CD14-positive monocyte (primary cell): ENCODE measurements at regions not wholly inside any gene's neighbourhood (a gene's known extent, or its start where the extent isn't known, plus 50 kb on each side); places are given as distances from the start of the nearest gene placed in this dataset.

ENCODE experiments used
- DNase-seq, 3 donors: peaks; one replicate each; pipeline ENCODE4 v3.0.0-alpha.2; 2011 to 2022
- H2AFZ ChIP-seq: 2 replicates; pipeline ENCODE4 v1.6.0; 2012; ENCODE audit warnings: mild to moderate bottlenecking, low read depth, low read length, inconsistent platforms; ENCODE audit not compliant: insufficient read depth, poor library complexity, severe bottlenecking
- H3K27ac ChIP-seq, 2 donors: 1 replicate in 1 of 2; 2 replicates in 1 of 2; pipeline ENCODE4 v1.5.1; 2012 to 2013; ENCODE audit warnings: low read length in 2 of 2, control low read depth in 1 of 2, inconsistent platforms in 1 of 2, low read depth in 1 of 2, mild to moderate bottlenecking in 1 of 2
- H3K27me3 ChIP-seq, 2 donors: one replicate each; pipeline versions ENCODE4 v1.6.0 to v1.6.1; 2011 to 2013; ENCODE audit warnings: low read length in 2 of 2; ENCODE audit not compliant: control insufficient read depth in 2 of 2, insufficient read depth in 2 of 2
- H3K36me3 ChIP-seq, 2 donors: replicated peaks in 1 of 2; 1 replicate in 1 of 2; 2 replicates in 1 of 2; pipeline versions ENCODE4 v1.5.1 to v1.6.1; 2012 to 2013; ENCODE audit warnings: low read length in 2 of 2, control low read depth in 1 of 2, inconsistent platforms in 1 of 2, mild to moderate bottlenecking in 1 of 2; ENCODE audit not compliant: insufficient read depth in 2 of 2, control insufficient read depth in 1 of 2
- H3K4me1 ChIP-seq, 2 donors: 1 replicate in 1 of 2; 2 replicates in 1 of 2; pipeline versions ENCODE4 v1.5.1 to v1.6.1; 2012 to 2013; ENCODE audit warnings: low read length in 2 of 2, control low read depth in 1 of 2, inconsistent platforms in 1 of 2, mild to moderate bottlenecking in 1 of 2, moderate library complexity in 1 of 2; ENCODE audit not compliant: insufficient read depth in 2 of 2, control insufficient read depth in 1 of 2
- H3K4me2 ChIP-seq: replicated peaks from 2 replicates; pipeline ENCODE3; 2012; ENCODE audit warnings: low read length, moderate library complexity, mild to moderate bottlenecking; ENCODE audit not compliant: poor library complexity, severe bottlenecking; ENCODE audit errors: extremely low read depth
- H3K4me3 ChIP-seq, 3 experiments: fragments of 200-600 bp in 1 of 3; sonication (generic) in 1 of 3; replicated peaks in 1 of 3; 1 replicate in 2 of 3; 2 replicates in 1 of 3; pipeline ENCODE4 v1.5.1; 2011 to 2013; ENCODE audit warnings: low read length in 3 of 3, mild to moderate bottlenecking in 3 of 3, control low read depth in 2 of 3, low read depth in 2 of 3, inconsistent platforms in 1 of 3, moderate library complexity in 1 of 3
- H3K79me2 ChIP-seq: 2 replicates; pipeline ENCODE4 v1.6.0; 2012; ENCODE audit warnings: mild to moderate bottlenecking, control low read depth, inconsistent platforms, low read length, moderate library complexity; ENCODE audit not compliant: insufficient read depth
- H3K9ac ChIP-seq: 2 replicates; pipeline ENCODE4 v1.6.0; 2017; ENCODE audit warnings: low read length, mild to moderate bottlenecking; ENCODE audit not compliant: insufficient read depth, poor library complexity, severe bottlenecking
- H3K9me3 ChIP-seq, 2 donors: replicated peaks in 1 of 2; 1 replicate in 1 of 2; 2 replicates in 1 of 2; pipeline versions ENCODE4 v1.5.1 to v1.6.1; 2012 to 2013; ENCODE audit warnings: low read length in 2 of 2, control low read depth in 1 of 2; ENCODE audit not compliant: control insufficient read depth in 1 of 2, insufficient read depth in 1 of 2
- H4K20me1 ChIP-seq: 2 replicates; pipeline ENCODE4 v1.6.0; 2012; ENCODE audit warnings: mild to moderate bottlenecking, low read length, control low read depth, moderate library complexity; ENCODE audit not compliant: insufficient read depth
- H3K27ac Mint-ChIP-seq, 7 donors: one replicate each; pipeline ENCODE4 v1.8.0; 2020; ENCODE audit warnings: mild to moderate bottlenecking in 7 of 7, mixed read lengths in 7 of 7, moderate library complexity in 6 of 7, inconsistent platforms in 2 of 7
- H3K27me3 Mint-ChIP-seq, 3 donors: one replicate each; pipeline ENCODE4 v1.8.0; 2021 to 2022; ENCODE audit warnings: low read depth in 3 of 3, mild to moderate bottlenecking in 3 of 3, mixed read lengths in 3 of 3, moderate library complexity in 3 of 3, inconsistent platforms in 1 of 3
- H3K36me3 Mint-ChIP-seq, 2 donors: one replicate each; pipeline ENCODE4 v1.8.0; 2020; ENCODE audit warnings: mixed read lengths in 2 of 2, inconsistent platforms in 1 of 2, mild to moderate bottlenecking in 1 of 2
- H3K4me1 Mint-ChIP-seq: one replicate; pipeline ENCODE4 v1.8.0; 2020; ENCODE audit warnings: mild to moderate bottlenecking, mixed read lengths
- H3K4me3 Mint-ChIP-seq, 2 donors: one replicate each; pipeline ENCODE4 v1.8.0; 2020; ENCODE audit warnings: mild to moderate bottlenecking in 2 of 2, mixed read lengths in 2 of 2, moderate library complexity in 1 of 2
- H3K9me3 Mint-ChIP-seq, 7 donors: one replicate each; pipeline ENCODE4 v1.8.0; 2020 to 2022; ENCODE audit warnings: mixed read lengths in 7 of 7, mild to moderate bottlenecking in 6 of 7, moderate library complexity in 6 of 7, inconsistent platforms in 2 of 7
- WGBS: methylation state at CpG from one replicate; pipeline ENCODE4 v1.1.5; 2013; ENCODE audit warnings: missing lambda C conversion rate; ENCODE audit not compliant: insufficient coverage; 5-methylcytosine and 5-hydroxymethylcytosine counted together
- intact Hi-C, 2 donors: fragments of 100-400 bp; cut with micrococcal nuclease; formaldehyde crosslinking; loops; one replicate each; pipeline versions ENCODE4 v1.15.0 to v1.15.1; 2023
- TF ChIP-seq, protein P1 (sequence below): fragments of 200-600 bp; IDR thresholded peaks from one replicate; pipeline ENCODE4 v1.8.0; 2022; ENCODE audit warnings: antibody characterized with exemption, mild to moderate bottlenecking

DNA sequence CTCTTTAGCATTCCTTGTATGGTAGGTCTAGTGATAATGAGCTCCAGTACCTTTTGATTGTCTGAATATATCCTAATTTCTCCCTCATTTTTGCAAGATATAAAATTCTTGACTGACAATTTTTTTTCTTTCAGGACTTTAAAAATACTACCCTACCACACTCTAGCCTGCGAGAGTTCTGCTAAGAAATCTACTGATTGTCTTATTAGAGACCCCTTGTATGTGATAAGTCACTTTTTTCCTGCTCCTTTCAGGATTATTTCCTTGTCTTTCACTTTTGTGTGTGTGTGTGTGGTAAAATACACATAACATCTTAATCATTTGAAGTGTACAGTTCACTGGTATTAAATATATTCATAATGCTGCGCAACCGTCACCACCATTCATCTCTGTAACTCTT, 68.7 kb upstream of the PPP1R9A start:
- no peak overlapping the region for H3K9ac ChIP-seq
- H3K9me3 Mint-ChIP-seq: peaks cover 16 to 32% (median 25%) of the 10 kb centered on the region in 7 donors
- no peak overlapping the region for H3K4me3 Mint-ChIP-seq
- no peaks in the 10 kb centered on the region for H3K79me2 ChIP-seq
- no peaks in the 10 kb centered on the region for H3K27me3 Mint-ChIP-seq
- DNase-seq: no peak
- H3K4me1 Mint-ChIP-seq: no peaks in the 10 kb centered on the region
- peaks cover 25 to 41% of the 10 kb centered on the region in 2 donors for H3K9me3 ChIP-seq
- no peak overlapping the region for H3K27ac Mint-ChIP-seq
- TF ChIP-seq, protein P1, sequence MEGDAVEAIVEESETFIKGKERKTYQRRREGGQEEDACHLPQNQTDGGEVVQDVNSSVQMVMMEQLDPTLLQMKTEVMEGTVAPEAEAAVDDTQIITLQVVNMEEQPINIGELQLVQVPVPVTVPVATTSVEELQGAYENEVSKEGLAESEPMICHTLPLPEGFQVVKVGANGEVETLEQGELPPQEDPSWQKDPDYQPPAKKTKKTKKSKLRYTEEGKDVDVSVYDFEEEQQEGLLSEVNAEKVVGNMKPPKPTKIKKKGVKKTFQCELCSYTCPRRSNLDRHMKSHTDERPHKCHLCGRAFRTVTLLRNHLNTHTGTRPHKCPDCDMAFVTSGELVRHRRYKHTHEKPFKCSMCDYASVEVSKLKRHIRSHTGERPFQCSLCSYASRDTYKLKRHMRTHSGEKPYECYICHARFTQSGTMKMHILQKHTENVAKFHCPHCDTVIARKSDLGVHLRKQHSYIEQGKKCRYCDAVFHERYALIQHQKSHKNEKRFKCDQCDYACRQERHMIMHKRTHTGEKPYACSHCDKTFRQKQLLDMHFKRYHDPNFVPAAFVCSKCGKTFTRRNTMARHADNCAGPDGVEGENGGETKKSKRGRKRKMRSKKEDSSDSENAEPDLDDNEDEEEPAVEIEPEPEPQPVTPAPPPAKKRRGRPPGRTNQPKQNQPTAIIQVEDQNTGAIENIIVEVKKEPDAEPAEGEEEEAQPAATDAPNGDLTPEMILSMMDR: no peak
- H3K27me3 ChIP-seq: no peaks in the 10 kb centered on the region
- no CpG with 5 or more reads among the region's 3 CpGs for WGBS
- H3K36me3 ChIP-seq: no peaks in the 10 kb centered on the region
- no peaks in the 10 kb centered on the region for H4K20me1 ChIP-seq
- no peaks in the 10 kb centered on the region for H3K36me3 Mint-ChIP-seq
- H3K4me1 ChIP-seq: no peaks in the 10 kb centered on the region
- H3K4me2 ChIP-seq: no peak overlapping the region
- H3K4me3 ChIP-seq: no peak overlapping the region
- no peak overlapping the region for H3K27ac ChIP-seq
- H2AFZ ChIP-seq: no peak overlapping the region
- intact Hi-C loops: no loop called here

DNA sequence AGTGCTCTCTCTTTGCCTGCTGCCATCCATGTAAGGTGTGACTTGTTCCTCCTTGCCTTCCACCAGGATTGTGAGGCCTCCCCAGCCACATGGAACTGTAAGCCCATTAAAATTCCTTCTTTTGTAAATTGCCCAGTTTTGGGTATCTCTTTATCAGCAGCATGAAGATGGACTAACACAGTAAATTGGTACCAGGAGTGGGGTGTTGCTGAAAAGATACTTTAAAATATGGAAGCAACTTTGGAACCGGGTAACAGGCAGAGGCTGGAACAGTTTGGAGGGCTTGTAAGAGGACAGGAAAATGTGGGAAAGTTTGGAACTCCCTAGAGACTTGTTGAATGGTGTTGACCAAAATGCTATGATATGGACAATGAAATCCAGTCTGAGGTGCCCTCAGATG, 63.8 kb upstream of the PPP1R9A start:
- TF ChIP-seq, protein P1: no peak
- Histone ChIP-seq H4K20me1 (no peaks in the 10 kb centered on the region), H3K4me2 (no peak overlapping the region), H3K4me3 (no peak overlapping the region), H3K27ac (no peak overlapping the region), H2AFZ (no peak overlapping the region), H3K79me2 (no peaks in the 10 kb centered on the region), H3K4me1 (no peaks in the 10 kb centered on the region), H3K36me3 (no peaks in the 10 kb centered on the region), H3K9ac (no peak overlapping the region), H3K27me3 (no peaks in the 10 kb centered on the region), H3K9me3 (peaks cover 16 to 29% of the 10 kb centered on the region in 2 donors)
- no peaks in the 10 kb centered on the region for H3K4me1 Mint-ChIP-seq
- no peaks in the 10 kb centered on the region for H3K36me3 Mint-ChIP-seq
- no peak overlapping the region for H3K4me3 Mint-ChIP-seq
- DNase-seq: no peak
- no peaks in the 10 kb centered on the region for H3K27me3 Mint-ChIP-seq
- no peak overlapping the region for H3K27ac Mint-ChIP-seq
- WGBS: 92% methylated on average over 1 of the region's 1 CpG
- H3K9me3 Mint-ChIP-seq: peaks cover 13 to 41% (median 23%) of the 10 kb centered on the region in 7 donors
- intact Hi-C loops: no loop called here
